ENCODE measurements at regions not wholly inside any gene's neighbourhood (a gene's known extent, or its start where the extent isn't known, plus 50 kb on each side); places are given as distances from the start of the nearest gene placed in this dataset.

DNA sequence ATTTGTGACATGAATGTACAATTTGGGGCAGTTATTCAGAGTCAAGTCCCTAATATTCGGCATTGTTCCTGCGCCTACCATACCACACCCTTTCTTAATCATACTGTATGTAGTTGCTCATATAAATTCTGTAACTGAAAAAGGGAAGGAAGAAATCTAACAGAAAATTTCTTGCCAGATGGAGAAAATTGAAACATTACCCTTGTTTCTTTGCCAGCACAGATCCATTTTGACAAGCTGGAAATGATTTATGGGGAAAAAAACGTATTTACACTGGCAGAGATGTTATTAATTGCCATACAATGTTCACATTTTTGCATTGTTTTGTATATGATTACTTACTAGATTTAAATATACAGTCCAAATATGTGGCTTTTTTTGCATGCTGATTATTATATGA, 363.8 kb upstream of the PKN2 start:
- Histone ChIP-seq H3K27ac (ENCODE audit: low read depth, low read length) (no peak overlapping the region), H3K27me3 (ENCODE audit: insufficient read depth, low read length) (no peaks in the 10 kb centered on the region), H2AFZ (ENCODE audit: low read depth, low read length) (no peak overlapping the region), H3K79me2 (ENCODE audit: insufficient read depth, low read length) (no peaks in the 10 kb centered on the region), H3K9me3 (ENCODE audit: insufficient read depth, low read depth, low read length) (no peaks in the 10 kb centered on the region), H4K20me1 (ENCODE audit: insufficient read depth, low read length) (no peaks in the 10 kb centered on the region), H3K4me2 (ENCODE audit: low read length) (no peak overlapping the region), H3K4me1 (ENCODE audit: insufficient read depth, low read length) (no peaks in the 10 kb centered on the region), H3K9ac (ENCODE audit: low read length) (no peak overlapping the region), H3K36me3 (ENCODE audit: insufficient read depth, low read length) (no peaks in the 10 kb centered on the region), H3K4me3 (ENCODE audit: insufficient read depth, low read depth, low read length) (no peak overlapping the region)
- TF ChIP-seq, protein P1, sequence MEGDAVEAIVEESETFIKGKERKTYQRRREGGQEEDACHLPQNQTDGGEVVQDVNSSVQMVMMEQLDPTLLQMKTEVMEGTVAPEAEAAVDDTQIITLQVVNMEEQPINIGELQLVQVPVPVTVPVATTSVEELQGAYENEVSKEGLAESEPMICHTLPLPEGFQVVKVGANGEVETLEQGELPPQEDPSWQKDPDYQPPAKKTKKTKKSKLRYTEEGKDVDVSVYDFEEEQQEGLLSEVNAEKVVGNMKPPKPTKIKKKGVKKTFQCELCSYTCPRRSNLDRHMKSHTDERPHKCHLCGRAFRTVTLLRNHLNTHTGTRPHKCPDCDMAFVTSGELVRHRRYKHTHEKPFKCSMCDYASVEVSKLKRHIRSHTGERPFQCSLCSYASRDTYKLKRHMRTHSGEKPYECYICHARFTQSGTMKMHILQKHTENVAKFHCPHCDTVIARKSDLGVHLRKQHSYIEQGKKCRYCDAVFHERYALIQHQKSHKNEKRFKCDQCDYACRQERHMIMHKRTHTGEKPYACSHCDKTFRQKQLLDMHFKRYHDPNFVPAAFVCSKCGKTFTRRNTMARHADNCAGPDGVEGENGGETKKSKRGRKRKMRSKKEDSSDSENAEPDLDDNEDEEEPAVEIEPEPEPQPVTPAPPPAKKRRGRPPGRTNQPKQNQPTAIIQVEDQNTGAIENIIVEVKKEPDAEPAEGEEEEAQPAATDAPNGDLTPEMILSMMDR (IDR thresholded peaks at IDR 0.05; ENCODE audit: insufficient read depth, low read depth, low read length), result no peak
- TF ChIP-seq EZH2 (IDR thresholded peaks at IDR 0.05; ENCODE audit: insufficient read depth, low read length), result no peak
- Mint-ChIP-seq H3K27ac (ENCODE audit: unreplicated experiment) (no peak overlapping the region), H3K9me3 (ENCODE audit: unreplicated experiment) (peaks cover 2% of the 10 kb centered on the region), H3K4me1 (ENCODE audit: low read depth, unreplicated experiment) (no peaks in the 10 kb centered on the region), H3K36me3 (ENCODE audit: low read depth, unreplicated experiment) (no peaks in the 10 kb centered on the region), H3K27me3 (ENCODE audit: low read depth, unreplicated experiment) (no peaks in the 10 kb centered on the region), H3K4me3 (ENCODE audit: unreplicated experiment) (no peak overlapping the region)
- DNase-seq (ENCODE audit: low read depth) (no peak), FAIRE-seq (no peak)

DNA sequence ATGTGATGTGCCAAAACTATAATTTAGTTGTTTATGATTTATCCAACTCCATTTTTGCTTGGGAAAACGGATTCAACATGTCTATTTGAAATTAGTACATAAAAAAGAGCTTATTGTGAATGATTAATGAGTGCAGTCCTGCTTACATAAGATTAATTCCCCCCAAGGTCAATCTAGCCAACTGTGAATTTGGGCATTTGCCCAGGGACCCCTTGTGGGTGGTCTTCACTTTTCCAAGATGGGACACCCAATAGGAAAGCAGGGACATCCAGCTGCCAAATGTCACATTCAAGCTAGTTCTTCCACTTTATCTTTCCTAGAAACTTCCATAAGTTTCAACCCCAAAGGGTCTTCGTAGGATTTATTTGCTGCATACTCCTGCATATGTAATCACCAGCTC, 362.4 kb upstream of the PKN2 start:
- Mint-ChIP-seq H3K4me1 (ENCODE audit: low read depth, unreplicated experiment) (no peaks in the 10 kb centered on the region), H3K27me3 (ENCODE audit: low read depth, unreplicated experiment) (no peaks in the 10 kb centered on the region), H3K27ac (ENCODE audit: unreplicated experiment) (no peak overlapping the region), H3K4me3 (ENCODE audit: unreplicated experiment) (no peak overlapping the region), H3K36me3 (ENCODE audit: low read depth, unreplicated experiment) (no peaks in the 10 kb centered on the region), H3K9me3 (ENCODE audit: unreplicated experiment) (peaks cover 2% of the 10 kb centered on the region)
- H3K4me2 ChIP-seq (ENCODE audit: low read length), result no peak overlapping the region
- no peaks in the 10 kb centered on the region for H3K4me1 ChIP-seq (ENCODE audit: insufficient read depth, low read length)
- no peak for FAIRE-seq
- H3K4me3 ChIP-seq (ENCODE audit: insufficient read depth, low read depth, low read length), result no peak overlapping the region
- no peak for DNase-seq (ENCODE audit: low read depth)
- H3K27ac ChIP-seq (ENCODE audit: low read depth, low read length), result no peak overlapping the region
- H3K36me3 ChIP-seq (ENCODE audit: insufficient read depth, low read length), result no peaks in the 10 kb centered on the region
- no peaks in the 10 kb centered on the region for H3K27me3 ChIP-seq (ENCODE audit: insufficient read depth, low read length)
- no peaks in the 10 kb centered on the region for H4K20me1 ChIP-seq (ENCODE audit: insufficient read depth, low read length)
- no peak overlapping the region for H2AFZ ChIP-seq (ENCODE audit: low read depth, low read length)
- H3K9ac ChIP-seq (ENCODE audit: low read length), result no peak overlapping the region
- TF ChIP-seq EZH2 (IDR thresholded peaks at IDR 0.05; ENCODE audit: insufficient read depth, low read length), result no peak
- TF ChIP-seq, protein P1 (IDR thresholded peaks at IDR 0.05; ENCODE audit: insufficient read depth, low read depth, low read length), result no peak
- no peaks in the 10 kb centered on the region for H3K9me3 ChIP-seq (ENCODE audit: insufficient read depth, low read depth, low read length)
- no peaks in the 10 kb centered on the region for H3K79me2 ChIP-seq (ENCODE audit: insufficient read depth, low read length)

DNA sequence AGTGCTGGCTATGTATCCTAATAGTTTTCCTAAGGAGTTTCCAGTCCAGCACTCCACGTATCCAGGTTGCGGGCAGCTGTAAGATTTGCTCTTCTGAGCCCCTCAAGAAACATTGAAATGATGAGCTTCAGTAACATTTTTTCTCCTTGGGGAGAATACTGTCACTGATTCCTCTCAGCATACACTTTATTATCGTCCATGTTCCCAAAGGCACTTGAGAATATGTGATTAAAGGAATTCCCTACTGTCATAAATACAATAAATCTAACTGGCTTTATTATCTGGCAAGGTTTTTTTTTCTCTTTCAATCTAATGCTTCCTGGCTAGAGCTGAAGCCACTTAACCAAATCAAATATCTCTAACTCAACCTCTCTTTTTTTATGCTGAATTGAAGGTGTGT, 359.2 kb upstream of the PKN2 start:
- no peak for FAIRE-seq
- H3K4me3 Mint-ChIP-seq (ENCODE audit: unreplicated experiment), result no peak overlapping the region

More for the DNA sequence above, 359.2 kb upstream of the PKN2 start:
- Histone ChIP-seq H3K4me2 (ENCODE audit: low read length) (no peak overlapping the region), H3K4me3 (ENCODE audit: insufficient read depth, low read depth, low read length) (no peak overlapping the region), H3K36me3 (ENCODE audit: insufficient read depth, low read length) (no peaks in the 10 kb centered on the region), H3K4me1 (ENCODE audit: insufficient read depth, low read length) (peaks cover 11% of the 10 kb centered on the region), H3K9ac (ENCODE audit: low read length) (no peak overlapping the region), H3K79me2 (ENCODE audit: insufficient read depth, low read length) (no peaks in the 10 kb centered on the region), H3K9me3 (ENCODE audit: insufficient read depth, low read depth, low read length) (no peaks in the 10 kb centered on the region), H3K27ac (ENCODE audit: low read depth, low read length) (no peak overlapping the region), H3K27me3 (ENCODE audit: insufficient read depth, low read length) (no peaks in the 10 kb centered on the region), H4K20me1 (ENCODE audit: insufficient read depth, low read length) (no peaks in the 10 kb centered on the region), H2AFZ (ENCODE audit: low read depth, low read length) (no peak overlapping the region)
- Mint-ChIP-seq H3K27me3 (ENCODE audit: low read depth, unreplicated experiment) (no peaks in the 10 kb centered on the region), H3K9me3 (ENCODE audit: unreplicated experiment) (peaks cover 2% of the 10 kb centered on the region), H3K36me3 (ENCODE audit: low read depth, unreplicated experiment) (no peaks in the 10 kb centered on the region), H3K27ac (ENCODE audit: unreplicated experiment) (no peak overlapping the region), H3K4me1 (ENCODE audit: low read depth, unreplicated experiment) (peaks cover 16% of the 10 kb centered on the region)
- TF ChIP-seq EZH2 (IDR thresholded peaks at IDR 0.05; ENCODE audit: insufficient read depth, low read length), result no peak
- TF ChIP-seq, protein P1 (IDR thresholded peaks at IDR 0.05; ENCODE audit: insufficient read depth, low read depth, low read length), result no peak
- DNase-seq (ENCODE audit: low read depth), result no peak
